GM18517 (cell line): ENCODE measurements at regions not wholly inside any gene's neighbourhood (a gene's known extent, or its start where the extent isn't known, plus 50 kb on each side); places are given as distances from the start of the nearest gene placed in this dataset.
A peak's percentile ranks its signal among the peaks of the same experiment; 100 is the strongest.

Source experiments
- ATAC-seq: cut with Tn5 transposase; IDR thresholded peaks from one replicate; pipeline ENCODE4 v1.9.1; 2021; ENCODE audit warnings: mild to moderate bottlenecking, moderate library complexity; ENCODE audit not compliant: unreplicated experiment

DNA sequence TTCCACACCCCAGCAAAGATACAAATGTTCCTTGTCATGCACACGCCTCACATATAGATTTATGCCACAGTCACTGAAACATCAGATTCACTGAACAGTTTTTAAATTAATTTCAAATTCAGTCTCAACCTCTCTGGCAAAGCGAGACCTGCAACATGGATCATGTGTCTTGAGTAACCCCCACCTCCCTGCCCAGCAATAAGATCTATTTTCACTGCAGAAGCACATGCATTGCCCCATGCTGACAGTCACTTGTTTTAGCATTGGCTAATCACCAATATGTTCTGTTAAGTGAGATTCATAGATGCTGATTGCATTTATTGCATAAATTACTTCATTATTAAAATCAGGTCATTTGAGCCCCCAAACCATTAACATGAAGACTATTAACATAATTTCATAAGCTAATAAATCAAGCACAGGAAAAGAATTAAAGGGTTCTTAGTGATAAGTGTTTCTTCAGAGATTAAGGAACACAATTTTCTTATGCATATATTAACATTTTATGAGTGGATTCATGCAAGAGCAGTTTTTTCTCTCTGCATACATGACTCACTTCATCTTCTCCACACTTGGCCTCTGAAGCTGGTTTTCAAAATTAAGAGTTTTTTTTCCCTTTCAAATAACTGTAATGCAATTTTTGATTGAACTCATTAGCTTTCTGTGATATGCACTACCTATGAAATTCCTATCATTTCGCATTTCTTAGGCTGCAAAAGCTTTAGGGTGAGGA is 173.2 kb upstream of the SOX4 start:
- no peak for ATAC-seq

- ATAC-seq, result no peak
Measured at GRCh38 chr6:21420926-21421325, 172.6 kb upstream of the SOX4 start.

GRCh38 chr6:21423106-21423854 is 170.3 kb upstream of the SOX4 start:
- ATAC-seq, result no peak

GRCh38 chr6:21426841-21427490 is 166.6 kb upstream of the SOX4 start:
- ATAC-seq, result no peak

DNA sequence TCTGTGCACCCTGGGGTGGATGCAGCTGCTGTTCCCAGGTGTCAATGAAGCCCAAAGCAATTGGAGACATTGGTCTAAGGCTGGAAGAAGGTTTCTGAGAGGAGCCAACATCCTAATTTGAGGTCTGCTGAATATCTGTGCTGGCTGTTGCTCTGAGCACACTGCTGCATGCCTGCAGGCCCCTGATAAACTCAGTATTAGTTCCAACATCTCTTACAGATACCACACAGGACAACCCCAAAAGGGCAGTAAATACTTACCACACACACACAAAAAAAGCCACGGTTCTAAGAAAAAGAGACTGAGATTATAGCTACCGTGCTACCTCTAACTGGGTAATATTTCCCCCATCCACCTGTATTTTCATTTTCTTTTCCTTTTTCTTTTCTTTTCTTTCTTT is 164.3 kb upstream of the SOX4 start:
- ATAC-seq, result no peak

GRCh38 chr6:21431526-21431925 is 162.0 kb upstream of the SOX4 start:
- ATAC-seq, result no peak

DNA sequence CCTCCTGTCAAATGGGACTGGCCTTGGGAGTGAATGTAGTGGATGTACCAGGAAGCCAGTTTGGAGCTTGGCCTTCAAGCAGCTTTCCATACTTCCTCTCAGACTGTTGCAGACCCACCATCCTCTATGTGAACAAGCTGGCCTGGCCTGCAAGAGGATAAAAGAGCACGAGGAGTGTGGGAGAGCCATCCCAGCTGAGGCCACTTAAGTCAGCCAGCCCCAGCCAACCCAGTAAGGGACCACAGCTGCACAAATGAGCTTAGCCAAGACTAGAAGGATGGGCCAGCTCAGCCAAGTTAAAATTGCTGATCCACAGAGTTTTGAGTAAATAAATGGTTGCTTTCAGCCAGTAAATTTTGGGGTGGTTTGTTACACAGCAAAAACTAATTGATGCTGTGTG is 156.9 kb upstream of the SOX4 start:
- ATAC-seq, result no peak

DNA sequence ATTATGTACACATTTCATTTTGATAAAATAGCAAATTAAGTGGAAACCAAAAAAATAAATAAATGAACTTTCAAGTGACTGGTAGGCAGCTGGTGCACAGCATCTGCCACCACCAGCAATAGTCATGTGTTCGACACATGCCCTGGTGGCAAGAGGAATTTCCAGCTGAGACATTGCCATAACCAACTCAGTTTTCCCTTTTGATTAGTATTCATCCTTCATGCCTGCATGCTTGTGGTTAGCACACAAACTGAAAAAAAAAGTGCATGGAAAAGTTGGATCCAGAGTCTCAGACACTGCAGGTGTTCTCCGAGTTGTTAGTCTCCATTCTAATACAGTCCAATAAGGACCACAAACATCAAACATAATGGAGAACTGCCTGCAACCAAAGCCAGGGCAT is 156.0 kb upstream of the SOX4 start:
- ATAC-seq, result no peak

- ATAC-seq, result peak; percentile 94
Measured at GRCh38 chr6:21438237-21438985, 155.1 kb upstream of the SOX4 start.

DNA sequence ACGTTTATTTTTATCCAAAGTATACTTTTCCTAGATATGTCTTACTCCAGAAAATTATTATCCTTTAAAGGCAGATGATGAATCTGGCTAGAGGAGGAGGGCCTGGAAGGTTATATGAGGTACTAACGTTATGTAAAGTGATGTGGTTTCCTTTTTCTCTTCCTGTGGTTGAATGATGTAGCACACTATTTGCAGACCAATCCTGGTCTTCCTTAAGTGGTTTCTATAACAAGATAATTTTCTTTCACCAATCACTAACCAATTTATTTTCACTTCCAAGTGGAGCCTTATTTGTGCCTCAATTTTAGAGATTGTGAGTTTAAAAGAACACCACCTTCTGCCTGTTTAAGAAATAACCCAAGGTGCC is 154.6 kb upstream of the SOX4 start:
- ATAC-seq, result peak; percentile 55

DNA sequence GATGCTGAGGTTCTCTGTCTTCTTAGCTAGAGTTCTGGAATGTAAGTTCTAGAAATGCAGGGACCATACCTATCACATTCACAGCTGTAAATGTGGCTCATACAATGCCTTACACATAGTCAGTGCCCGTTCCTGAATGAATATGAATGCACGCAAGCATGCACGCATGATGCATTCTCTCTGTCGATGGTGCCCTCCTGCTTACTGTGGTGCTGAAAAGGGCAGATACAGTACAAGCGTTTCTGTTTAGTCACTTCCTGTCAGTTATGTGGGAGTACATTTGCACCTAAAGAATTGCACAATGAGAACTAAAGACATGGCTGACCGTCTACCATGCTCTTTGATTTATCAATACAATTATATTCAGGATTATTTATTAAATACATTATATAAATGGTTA is 152.2 kb upstream of the SOX4 start:
- ATAC-seq, result no peak

DNA sequence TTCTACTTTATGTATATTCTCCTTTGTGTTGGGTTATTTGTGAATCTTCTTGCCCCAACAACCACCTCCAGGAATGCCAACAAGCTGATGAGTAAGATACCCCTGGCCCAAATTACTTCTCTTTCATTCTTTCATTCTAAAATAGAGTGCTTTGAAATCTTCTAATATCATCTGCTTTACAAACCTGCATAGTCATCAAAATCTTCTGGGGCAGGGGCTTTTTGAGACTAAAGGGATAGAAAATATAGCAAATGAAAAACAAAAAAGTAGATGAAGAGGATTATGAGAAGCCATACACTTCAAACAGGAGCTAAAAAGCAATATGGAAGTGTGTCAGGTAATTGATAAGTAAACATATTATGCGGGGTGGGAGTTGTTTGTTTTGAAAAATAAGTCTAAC is 150.7 kb upstream of the SOX4 start:
- ATAC-seq, result no peak

DNA sequence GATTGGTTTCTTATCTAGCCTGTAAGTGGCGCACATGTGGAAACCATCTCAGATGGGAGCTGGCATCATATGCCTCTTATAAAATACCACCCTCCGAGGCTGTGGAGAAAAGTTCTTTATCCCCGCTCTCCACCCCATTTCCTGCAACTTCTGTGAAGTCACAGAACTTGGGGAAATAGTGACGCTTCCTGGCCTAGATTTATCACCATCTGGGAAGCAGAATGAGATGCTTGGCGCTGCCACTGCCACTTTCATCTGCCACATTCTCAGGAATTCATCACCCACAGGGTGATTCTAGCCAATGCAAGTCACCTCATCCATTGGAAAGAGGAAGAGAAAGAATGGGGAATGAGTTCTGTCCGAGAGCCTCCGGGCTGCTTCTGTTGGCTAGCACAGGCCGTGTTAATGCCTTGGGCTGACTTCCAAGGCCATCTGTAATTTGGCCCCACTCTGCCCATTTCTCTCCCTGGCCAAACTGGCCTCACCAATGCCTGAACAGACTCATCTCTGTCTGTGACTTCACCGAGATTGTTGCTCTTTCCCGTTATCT is 148.8 kb upstream of the SOX4 start:
- ATAC-seq, result no peak

GRCh38 chr6:21447987-21448386 is 145.6 kb upstream of the SOX4 start:
- ATAC-seq, result no peak

DNA sequence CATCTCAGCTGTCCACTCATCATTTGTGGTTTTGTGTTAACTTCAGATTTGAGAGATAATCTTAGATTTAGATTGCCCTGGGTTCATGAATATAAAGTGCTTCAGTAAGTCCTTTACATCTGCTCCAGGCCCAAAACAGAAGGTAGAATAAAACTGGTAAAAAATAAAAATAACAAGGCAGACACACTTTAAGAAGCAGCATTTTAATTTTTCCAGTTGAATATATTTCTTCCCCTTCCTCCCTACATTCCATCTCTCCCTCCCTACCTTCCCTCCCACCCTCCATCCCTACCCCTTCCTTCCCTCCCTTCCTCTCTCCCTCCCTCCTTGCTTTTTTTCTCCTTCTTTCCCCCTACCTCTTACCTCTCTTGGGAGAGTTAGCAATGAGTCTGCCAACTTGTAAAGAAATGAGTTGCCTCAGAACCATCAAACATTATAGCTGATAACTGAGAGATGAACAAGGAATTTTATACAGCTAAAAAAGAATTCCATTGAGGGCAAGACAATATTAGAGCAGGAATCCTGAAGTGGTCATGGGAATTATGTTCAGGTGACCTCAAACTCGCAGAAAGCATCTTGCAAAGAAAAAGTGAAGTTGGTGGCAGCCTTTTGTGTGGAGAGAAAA is 145.0 kb upstream of the SOX4 start:
- ATAC-seq, result no peak

DNA sequence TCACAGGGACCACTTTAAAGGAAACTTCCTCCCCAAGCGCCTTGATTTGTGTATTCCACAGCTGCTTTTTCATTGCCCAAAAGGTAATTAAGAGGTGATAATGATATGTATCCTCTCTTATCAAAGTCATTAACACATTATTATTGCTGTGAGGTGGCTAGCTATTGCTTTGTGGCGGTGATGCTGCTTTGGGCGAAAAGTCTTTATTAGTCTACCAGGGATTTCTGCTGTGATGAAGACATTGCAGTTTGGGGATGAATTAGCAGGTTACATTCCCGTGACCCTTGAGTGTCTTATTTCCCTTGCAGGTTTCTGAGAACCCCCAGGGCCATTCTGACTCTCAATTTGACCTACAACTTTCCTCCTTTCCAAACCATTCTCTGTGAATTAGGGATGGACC is 143.4 kb upstream of the SOX4 start:
- ATAC-seq, result no peak

GRCh38 chr6:21450628-21451027 is 142.9 kb upstream of the SOX4 start:
- no peak for ATAC-seq

DNA sequence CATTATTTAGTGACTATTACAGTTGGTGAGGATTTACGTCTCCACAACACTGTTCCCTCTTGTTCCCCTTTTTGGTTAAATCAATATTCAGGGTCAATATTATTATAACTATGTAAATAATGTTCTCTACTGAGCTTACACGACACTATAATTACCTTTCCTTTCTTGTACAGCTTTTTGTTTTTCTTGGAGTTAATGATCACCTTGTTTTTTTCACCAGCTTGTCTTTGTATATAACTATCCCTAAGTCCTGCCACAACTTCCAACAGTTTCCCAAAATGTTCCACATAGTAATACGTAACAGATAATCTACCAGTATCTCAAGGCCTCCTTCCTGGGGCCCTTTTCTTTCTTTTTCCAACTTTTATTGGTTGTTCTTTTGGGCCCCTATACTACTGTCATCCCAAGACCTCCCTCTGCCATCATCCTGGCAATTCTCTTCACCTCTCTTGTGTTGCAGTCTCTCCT is 142.0 kb upstream of the SOX4 start:
- no peak for ATAC-seq

DNA sequence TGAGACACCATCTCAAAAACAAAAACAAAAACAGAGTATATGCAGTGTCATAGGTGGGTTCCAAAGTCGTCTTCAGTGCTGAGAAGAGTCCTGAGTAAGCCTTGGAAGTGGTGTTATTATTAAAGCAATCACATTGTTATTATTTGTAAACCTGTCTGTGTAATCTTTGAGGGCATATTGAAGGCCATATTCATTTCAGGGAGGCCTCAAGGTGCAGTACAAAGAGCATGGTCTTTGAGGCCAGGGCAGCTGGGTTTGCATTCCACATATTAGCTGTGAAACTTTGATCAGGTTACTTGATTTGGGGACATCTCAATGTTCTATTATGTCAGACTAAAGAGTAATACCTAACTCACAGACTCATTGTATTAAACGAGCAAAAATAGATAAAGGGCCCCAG is 139.3 kb upstream of the SOX4 start:
- no peak for ATAC-seq

- no peak for ATAC-seq
Measured at GRCh38 chr6:21455071-21455470, 138.5 kb upstream of the SOX4 start.

- ATAC-seq, result no peak
Measured at GRCh38 chr6:21457647-21458046, 135.9 kb upstream of the SOX4 start.
